HG02610 (cell line): ENCODE measurements at regions not wholly inside any gene's neighbourhood (a gene's known extent, or its start where the extent isn't known, plus 50 kb on each side); places are given as distances from the start of the nearest gene placed in this dataset.
"Not testable (repeated sequence)": the region's sequence is repeated elsewhere in the genome, so short reads cannot be mapped to it uniquely, and the experiment has no call there.

Experiments used
- ATAC-seq: cut with Tn5 transposase; IDR thresholded peaks from one replicate; pipeline ENCODE4 v1.9.1; 2021; ENCODE audit warnings: mild to moderate bottlenecking, moderate library complexity; ENCODE audit not compliant: unreplicated experiment

- no peak for ATAC-seq
Observed at GRCh38 chr16:86072328-86073102, 173.6 kb downstream of the IRF8 start.

GRCh38 chr16:86073103-86073625 lies 174.2 kb downstream of the IRF8 start:
- no peak for ATAC-seq

GRCh38 chr16:86073763-86074493 lies 175.0 kb downstream of the IRF8 start:
- ATAC-seq = no peak

- no peak for ATAC-seq
Observed at GRCh38 chr16:86074651-86075487, 175.9 kb downstream of the IRF8 start.

- ATAC-seq = no peak
Observed at GRCh38 chr16:86075488-86075785, 176.5 kb downstream of the IRF8 start.

GRCh38 chr16:86075839-86076440 lies 177.0 kb downstream of the IRF8 start:
- ATAC-seq = no peak

- ATAC-seq = no peak
Observed at GRCh38 chr16:86076606-86077005, 177.6 kb downstream of the IRF8 start.

GRCh38 chr16:86077243-86077940 lies 178.4 kb downstream of the IRF8 start:
- ATAC-seq = no peak

GRCh38 chr16:86078121-86078600 lies 179.2 kb downstream of the IRF8 start:
- no peak for ATAC-seq

- not testable (repeated sequence) for ATAC-seq
Observed at GRCh38 chr16:86078711-86079110, 179.7 kb downstream of the IRF8 start.

- ATAC-seq = no peak
Observed at GRCh38 chr16:86079255-86079885, 180.4 kb downstream of the IRF8 start.

GRCh38 chr16:86080131-86080875 lies 181.3 kb downstream of the IRF8 start:
- no peak for ATAC-seq

- no peak for ATAC-seq
Observed at GRCh38 chr16:86080982-86081381, 182.0 kb downstream of the IRF8 start.

GRCh38 chr16:86082418-86083030 lies 183.6 kb downstream of the IRF8 start:
- ATAC-seq = no peak

GRCh38 chr16:86083382-86084002 lies 184.5 kb downstream of the IRF8 start:
- ATAC-seq = no peak

GRCh38 chr16:86085161-86085611 lies 186.2 kb downstream of the IRF8 start:
- ATAC-seq = no peak

GRCh38 chr16:86085795-86086194 lies 186.8 kb downstream of the IRF8 start:
- ATAC-seq = no peak

- no peak for ATAC-seq
Observed at GRCh38 chr16:86086471-86086870, 187.5 kb downstream of the IRF8 start.
